Cardiac muscle cell (in vitro differentiated cells and primary cell): ENCODE measurements at regions not wholly inside any gene's neighbourhood (a gene's known extent, or its start where the extent isn't known, plus 50 kb on each side); places are given as distances from the start of the nearest gene placed in this dataset.
"Not testable (repeated sequence)": the region's sequence is repeated elsewhere in the genome, so short reads cannot be mapped to it uniquely, and the experiment has no call there.

ENCODE experiments used
- DNase-seq, 2 donors: peaks; one replicate each; pipeline versions ENCODE4 v3.0.0 to v3.0.0-alpha.2; 2010 to 2017; ENCODE audit warnings: low read depth in 1 of 2, low spot score in 1 of 2
- H3K27ac ChIP-seq: fragments of 200-600 bp; sonication (generic); 2 replicates; pipeline ENCODE4 v1.5.1; 2016
- H3K27me3 ChIP-seq: fragments of 200-600 bp; sonication (generic); 2 replicates; pipeline ENCODE4 v1.6.0; 2016; ENCODE audit warnings: control low read depth
- H3K36me3 ChIP-seq: fragments of 200-600 bp; sonication (generic); 2 replicates; pipeline ENCODE4 v1.5.1; 2016; ENCODE audit warnings: control low read depth
- H3K4me1 ChIP-seq: fragments of 200-600 bp; sonication (generic); 2 replicates; pipeline ENCODE4 v1.8.1; 2017; ENCODE audit warnings: low read depth, mild to moderate bottlenecking, mixed run types
- H3K4me3 ChIP-seq: fragments of 200-600 bp; sonication (generic); 2 replicates; pipeline ENCODE4 v1.5.1; 2016; ENCODE audit warnings: mild to moderate bottlenecking
- H3K9me3 ChIP-seq: fragments of 200-600 bp; sonication (generic); 2 replicates; pipeline ENCODE4 v1.5.1; 2017; ENCODE audit warnings: low read depth, mild to moderate bottlenecking, control low read depth
- CTCF ChIP-seq: IDR thresholded peaks from 2 replicates; pipeline ENCODE4 v1.5.1; 2012; ENCODE audit warnings: low read depth, mild to moderate bottlenecking, low read length

GRCh38 chr10:125232841-125233240 is 72.5 kb upstream of the CTBP2 start:
- no peak overlapping the region for H3K4me3 ChIP-seq
- no peak for DNase-seq
- no peak overlapping the region for H3K27ac ChIP-seq
- H3K36me3 ChIP-seq, result no peaks in the 10 kb centered on the region
- TF ChIP-seq CTCF, result no peak
- H3K9me3 ChIP-seq, result no peaks in the 10 kb centered on the region
- H3K4me1 ChIP-seq, result no peaks in the 10 kb centered on the region
- no peaks in the 10 kb centered on the region for H3K27me3 ChIP-seq

- Histone ChIP-seq H3K27ac (no peak overlapping the region), H3K4me1 (no peaks in the 10 kb centered on the region), H3K27me3 (no peaks in the 10 kb centered on the region), H3K4me3 (no peak overlapping the region), H3K9me3 (no peaks in the 10 kb centered on the region), H3K36me3 (no peaks in the 10 kb centered on the region)
- DNase-seq, result no peak
- TF ChIP-seq CTCF, result no peak
These were observed 71.6 kb upstream of the CTBP2 start for GRCh38 chr10:125231813-125232475.

GRCh38 chr10:125231116-125231812 is 70.9 kb upstream of the CTBP2 start:
- Histone ChIP-seq H3K36me3 (no peaks in the 10 kb centered on the region), H3K9me3 (no peaks in the 10 kb centered on the region), H3K27ac (no peak overlapping the region), H3K4me1 (no peaks in the 10 kb centered on the region), H3K27me3 (no peaks in the 10 kb centered on the region), H3K4me3 (no peak overlapping the region)
- peak in 1 of 2 donors; percentile 83 for DNase-seq
- no peak for TF ChIP-seq CTCF

- H3K4me1 ChIP-seq, result no peaks in the 10 kb centered on the region
- TF ChIP-seq CTCF, result no peak
- no peaks in the 10 kb centered on the region for H3K9me3 ChIP-seq
- H3K4me3 ChIP-seq, result no peak overlapping the region
- no peaks in the 10 kb centered on the region for H3K36me3 ChIP-seq
- H3K27ac ChIP-seq, result no peak overlapping the region
- DNase-seq, result no peak
- no peaks in the 10 kb centered on the region for H3K27me3 ChIP-seq
These were observed 69.9 kb upstream of the CTBP2 start for GRCh38 chr10:125230251-125230650.

- DNase-seq, H3K36me3 ChIP-seq, H3K4me3 ChIP-seq, H3K9me3 ChIP-seq, H3K4me1 ChIP-seq, H3K27ac ChIP-seq, H3K27me3 ChIP-seq: not testable (repeated sequence)
These were observed 68.0 kb upstream of the CTBP2 start for GRCh38 chr10:125228245-125228940.

- no peak for TF ChIP-seq CTCF
- no peak for DNase-seq
These were observed 67.2 kb upstream of the CTBP2 start for GRCh38 chr10:125227546-125227945.

More at GRCh38 chr10:125227546-125227945, 67.2 kb upstream of the CTBP2 start:
- no peaks in the 10 kb centered on the region for H3K4me1 ChIP-seq
- no peak overlapping the region for H3K27ac ChIP-seq
- no peaks in the 10 kb centered on the region for H3K9me3 ChIP-seq
- H3K36me3 ChIP-seq, result no peaks in the 10 kb centered on the region
- no peaks in the 10 kb centered on the region for H3K27me3 ChIP-seq
- no peak overlapping the region for H3K4me3 ChIP-seq
